Retina (tissue), 1 donor: ENCODE measurements at regions not wholly inside any gene's neighbourhood (a gene's known extent, or its start where the extent isn't known, plus 50 kb on each side); places are given as distances from the start of the nearest gene placed in this dataset.

Source experiments
- DNase-seq: peaks from one replicate; pipeline ENCODE4 v3.0.0-alpha.2; 2016

GRCh38 chr13:73273276-73273675 is 214.5 kb downstream of the KLF5 start:
- no peak for DNase-seq

- no peak for DNase-seq
Measured at GRCh38 chr13:73272831-73273230, 214.0 kb downstream of the KLF5 start.

GRCh38 chr13:73268306-73268705 is 209.5 kb downstream of the KLF5 start:
- DNase-seq, result no peak

- no peak for DNase-seq
Measured at GRCh38 chr13:73266640-73267180, 207.9 kb downstream of the KLF5 start.

GRCh38 chr13:73262862-73263627 is 204.2 kb downstream of the KLF5 start:
- DNase-seq, result no peak

GRCh38 chr13:73261739-73262216 is 203.0 kb downstream of the KLF5 start:
- no peak for DNase-seq

- no peak for DNase-seq
Measured at GRCh38 chr13:73259061-73260017, 200.5 kb downstream of the KLF5 start.

GRCh38 chr13:73258406-73258805 is 199.6 kb downstream of the KLF5 start:
- no peak for DNase-seq

- no peak for DNase-seq
Measured at GRCh38 chr13:73254827-73255226, 196.0 kb downstream of the KLF5 start.

- DNase-seq, result no peak
Measured at GRCh38 chr13:73251626-73252265, 192.9 kb downstream of the KLF5 start.

GRCh38 chr13:73250061-73250460 is 191.3 kb downstream of the KLF5 start:
- no peak for DNase-seq

- no peak for DNase-seq
Measured at GRCh38 chr13:73248711-73249580, 190.1 kb downstream of the KLF5 start.

GRCh38 chr13:73248154-73248553 is 189.3 kb downstream of the KLF5 start:
- DNase-seq, result no peak

GRCh38 chr13:73245246-73245645 is 186.4 kb downstream of the KLF5 start:
- DNase-seq, result no peak

GRCh38 chr13:73244467-73244866 is 185.7 kb downstream of the KLF5 start:
- DNase-seq, result no peak

GRCh38 chr13:73242515-73243015 is 183.8 kb downstream of the KLF5 start:
- DNase-seq, result no peak

- no peak for DNase-seq
Measured at GRCh38 chr13:73240193-73240592, 181.4 kb downstream of the KLF5 start.

GRCh38 chr13:73235385-73235784 is 176.6 kb downstream of the KLF5 start:
- no peak for DNase-seq

GRCh38 chr13:73231471-73231870 is 172.7 kb downstream of the KLF5 start:
- no peak for DNase-seq

GRCh38 chr13:73230716-73231115 is 171.9 kb downstream of the KLF5 start:
- no peak for DNase-seq

- DNase-seq, result no peak
Measured at GRCh38 chr13:73228546-73228945, 169.7 kb downstream of the KLF5 start.

- DNase-seq, result no peak
Measured at GRCh38 chr13:73225990-73226389, 167.2 kb downstream of the KLF5 start.
